CD4-positive, alpha-beta T cell (primary cell): ENCODE measurements at regions not wholly inside any gene's neighbourhood (a gene's known extent, or its start where the extent isn't known, plus 50 kb on each side); places are given as distances from the start of the nearest gene placed in this dataset.

Experiments used
- ATAC-seq: fragments of 200-7000 bp; cut with Tn5 transposase; one replicate; pipeline ENCODE4 v1.10.0; 2022; ENCODE audit warnings: mild to moderate bottlenecking; ENCODE audit not compliant: poor library complexity
- CTCF ChIA-PET: fragments of 350-600 bp; sonication (Branson Sonifier 250); formaldehyde crosslinking; loops from one replicate; lab custom pipeline; 2021; ENCODE audit warnings: antibody characterized with exemption, inconsistent platforms; lab: Charles Lee
- POLR2A ChIA-PET: fragments of 350-600 bp; sonication (Branson Sonifier 250); formaldehyde crosslinking; loops from one replicate; lab custom pipeline; 2021; ENCODE audit warnings: antibody characterized with exemption, inconsistent platforms; lab: Charles Lee
- DNase-seq, 14 experiments: peaks; one replicate each; pipeline ENCODE4 v3.0.0-alpha.2; 2013 to 2020; ENCODE audit warnings: mixed read lengths in 2 of 14
- H3K27ac ChIP-seq, 2 donors: one replicate each; pipeline versions ENCODE4 v1.5.1 to v1.7.0; 2013; ENCODE audit warnings: low read length in 2 of 2, low read depth in 1 of 2, mild to moderate bottlenecking in 1 of 2
- H3K27me3 ChIP-seq, 2 experiments: 1 replicate in 1 of 2; 2 replicates in 1 of 2; pipeline versions ENCODE4 v1.6.1 to v1.7.0; 2013; ENCODE audit warnings: low read length in 2 of 2, control low read depth in 1 of 2, mild to moderate bottlenecking in 1 of 2, moderate library complexity in 1 of 2; ENCODE audit not compliant: insufficient read depth in 2 of 2, control insufficient read depth in 1 of 2
- H3K36me3 ChIP-seq: one replicate; pipeline ENCODE4 v1.6.1; 2013; ENCODE audit warnings: low read length, control low read depth; ENCODE audit not compliant: insufficient read depth
- H3K4me1 ChIP-seq: one replicate; pipeline ENCODE4 v1.6.1; 2013; ENCODE audit warnings: low read length, control low read depth; ENCODE audit not compliant: insufficient read depth
- H3K4me3 ChIP-seq: one replicate; pipeline ENCODE4 v1.5.1; 2013; ENCODE audit warnings: mild to moderate bottlenecking, low read length, moderate library complexity
- H3K9me3 ChIP-seq, 2 experiments: 1 replicate in 1 of 2; 2 replicates in 1 of 2; pipeline versions ENCODE4 v1.6.1 to v1.7.0; 2013; ENCODE audit warnings: low read length in 2 of 2, mild to moderate bottlenecking in 2 of 2, control low read depth in 1 of 2, moderate library complexity in 1 of 2; ENCODE audit not compliant: control insufficient read depth in 1 of 2, insufficient read depth in 1 of 2
- H3K27ac Mint-ChIP-seq: one replicate; pipeline ENCODE4 v1.8.0; 2020; ENCODE audit warnings: mixed read lengths
- H3K27me3 Mint-ChIP-seq: one replicate; pipeline ENCODE4 v1.8.0; 2021; ENCODE audit warnings: mixed read lengths
- H3K36me3 Mint-ChIP-seq: one replicate; pipeline ENCODE4 v1.8.0; 2021; ENCODE audit warnings: low read depth, mixed read lengths
- H3K4me1 Mint-ChIP-seq: one replicate; pipeline ENCODE4 v1.8.0; 2021; ENCODE audit warnings: low read depth, mixed read lengths
- H3K4me3 Mint-ChIP-seq: one replicate; pipeline ENCODE4 v1.8.0; 2020; ENCODE audit warnings: mild to moderate bottlenecking, mixed read lengths
- H3K9me3 Mint-ChIP-seq: one replicate; pipeline ENCODE4 v1.8.0; 2020; ENCODE audit warnings: mixed read lengths
- intact Hi-C, 2 experiments: fragments of 100-400 bp; cut with DNase I in 1 of 2; cut with micrococcal nuclease in 1 of 2; formaldehyde crosslinking; loops; one replicate each; pipeline versions ENCODE4 v1.15.1 to v1.9.0; 2023 to 2025; cut with DNase I, micrococcal nuclease
- TF ChIP-seq, protein P1 (sequence below): fragments of 200-600 bp; IDR thresholded peaks from one replicate; pipeline ENCODE4 v1.8.0; 2022; ENCODE audit warnings: antibody characterized with exemption, mild to moderate bottlenecking

DNA sequence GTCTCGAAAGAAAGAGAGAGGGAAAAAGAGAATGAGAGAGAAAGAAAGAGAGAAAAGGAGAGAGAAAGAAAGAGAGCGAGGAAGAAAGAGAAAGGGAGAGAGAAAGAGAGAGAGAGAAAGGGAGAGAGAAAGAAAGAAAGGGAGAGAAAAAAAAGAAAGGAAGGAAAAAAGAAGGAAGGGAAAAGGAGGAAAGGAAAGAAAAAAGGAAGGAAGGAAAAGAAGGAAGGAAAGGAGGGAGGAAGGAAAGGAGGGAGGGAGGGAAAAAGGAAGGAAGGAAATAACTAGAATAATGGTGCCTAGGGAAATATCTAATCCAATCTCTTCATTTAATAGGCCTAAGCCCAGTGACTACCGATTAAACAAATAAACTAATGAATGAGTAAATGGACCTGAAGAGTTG lies 85.4 kb upstream of the LYZL1 start:
- H3K9me3 ChIP-seq = no peaks in the 10 kb centered on the region
- POLR2A ChIA-PET = no interaction called here
- Mint-ChIP-seq H3K27ac (no peak overlapping the region), H3K9me3 (no peaks in the 10 kb centered on the region), H3K36me3 (no peaks in the 10 kb centered on the region), H3K4me1 (no peaks in the 10 kb centered on the region), H3K27me3 (peaks cover 34% of the 10 kb centered on the region), H3K4me3 (no peak overlapping the region)
- TF ChIP-seq, protein P1, sequence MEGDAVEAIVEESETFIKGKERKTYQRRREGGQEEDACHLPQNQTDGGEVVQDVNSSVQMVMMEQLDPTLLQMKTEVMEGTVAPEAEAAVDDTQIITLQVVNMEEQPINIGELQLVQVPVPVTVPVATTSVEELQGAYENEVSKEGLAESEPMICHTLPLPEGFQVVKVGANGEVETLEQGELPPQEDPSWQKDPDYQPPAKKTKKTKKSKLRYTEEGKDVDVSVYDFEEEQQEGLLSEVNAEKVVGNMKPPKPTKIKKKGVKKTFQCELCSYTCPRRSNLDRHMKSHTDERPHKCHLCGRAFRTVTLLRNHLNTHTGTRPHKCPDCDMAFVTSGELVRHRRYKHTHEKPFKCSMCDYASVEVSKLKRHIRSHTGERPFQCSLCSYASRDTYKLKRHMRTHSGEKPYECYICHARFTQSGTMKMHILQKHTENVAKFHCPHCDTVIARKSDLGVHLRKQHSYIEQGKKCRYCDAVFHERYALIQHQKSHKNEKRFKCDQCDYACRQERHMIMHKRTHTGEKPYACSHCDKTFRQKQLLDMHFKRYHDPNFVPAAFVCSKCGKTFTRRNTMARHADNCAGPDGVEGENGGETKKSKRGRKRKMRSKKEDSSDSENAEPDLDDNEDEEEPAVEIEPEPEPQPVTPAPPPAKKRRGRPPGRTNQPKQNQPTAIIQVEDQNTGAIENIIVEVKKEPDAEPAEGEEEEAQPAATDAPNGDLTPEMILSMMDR = no peak
- no peak overlapping the region for H3K27ac ChIP-seq
- intact Hi-C loops = no loop called here
- no peak for ATAC-seq
- H3K36me3 ChIP-seq = no peaks in the 10 kb centered on the region
- H3K27me3 ChIP-seq = peaks cover 0 to 4% of the 10 kb centered on the region in 2 experiments
- H3K4me1 ChIP-seq = no peaks in the 10 kb centered on the region
- no peak overlapping the region for H3K4me3 ChIP-seq
- no peak for DNase-seq
- CTCF ChIA-PET = no interaction called here

DNA sequence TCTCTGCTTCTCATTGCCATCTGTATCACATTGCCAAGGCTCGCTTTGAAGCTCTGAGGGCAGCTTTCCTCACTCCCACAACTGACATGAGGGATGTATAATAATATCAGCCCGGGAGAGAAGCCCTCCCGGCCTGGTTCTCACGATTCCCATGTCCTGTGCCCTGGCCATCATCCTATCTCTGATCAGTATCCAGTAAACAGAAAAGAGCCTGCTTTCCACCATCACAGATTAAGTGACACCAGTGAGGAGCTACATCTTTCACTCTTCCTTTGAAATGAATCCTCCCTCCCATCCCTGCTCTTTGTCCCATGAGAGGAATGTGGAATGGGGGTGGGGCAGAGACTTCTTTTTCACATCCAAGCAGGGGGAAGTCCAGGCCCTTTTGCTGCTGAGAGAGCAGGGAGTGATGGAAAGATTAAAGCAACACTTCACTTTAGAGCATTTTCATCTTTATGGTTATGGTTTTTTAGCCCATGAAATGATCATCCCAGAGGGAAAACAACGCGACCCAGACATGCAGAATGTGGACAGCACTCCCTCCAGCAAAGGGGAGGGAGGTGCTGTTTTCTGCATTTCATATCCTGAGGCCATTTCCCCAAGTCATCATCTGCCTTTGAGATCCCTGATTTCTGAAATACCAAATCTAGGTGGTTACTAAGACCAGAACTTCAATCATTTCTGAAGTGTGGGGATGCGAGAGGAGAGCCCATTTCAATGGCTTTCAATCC lies 84.6 kb upstream of the LYZL1 start:
- ChIA-PET POLR2A (no interaction called here), CTCF (no interaction called here)
- no peak overlapping the region for H3K27ac ChIP-seq
- no peaks in the 10 kb centered on the region for H3K36me3 ChIP-seq
- no peak overlapping the region for H3K4me3 ChIP-seq
- no peaks in the 10 kb centered on the region for H3K4me1 ChIP-seq
- no peak for ATAC-seq
- H3K27ac Mint-ChIP-seq = no peak overlapping the region
- TF ChIP-seq, protein P1 = no peak
- no peaks in the 10 kb centered on the region for H3K9me3 Mint-ChIP-seq
- no peak overlapping the region for H3K4me3 Mint-ChIP-seq
- intact Hi-C loops = no loop called here
- H3K9me3 ChIP-seq = no peaks in the 10 kb centered on the region
- peaks cover 0 to 4% of the 10 kb centered on the region in 2 experiments for H3K27me3 ChIP-seq
- H3K4me1 Mint-ChIP-seq = no peaks in the 10 kb centered on the region
- H3K27me3 Mint-ChIP-seq = peaks cover 34% of the 10 kb centered on the region
- DNase-seq = no peak
- no peaks in the 10 kb centered on the region for H3K36me3 Mint-ChIP-seq

DNA sequence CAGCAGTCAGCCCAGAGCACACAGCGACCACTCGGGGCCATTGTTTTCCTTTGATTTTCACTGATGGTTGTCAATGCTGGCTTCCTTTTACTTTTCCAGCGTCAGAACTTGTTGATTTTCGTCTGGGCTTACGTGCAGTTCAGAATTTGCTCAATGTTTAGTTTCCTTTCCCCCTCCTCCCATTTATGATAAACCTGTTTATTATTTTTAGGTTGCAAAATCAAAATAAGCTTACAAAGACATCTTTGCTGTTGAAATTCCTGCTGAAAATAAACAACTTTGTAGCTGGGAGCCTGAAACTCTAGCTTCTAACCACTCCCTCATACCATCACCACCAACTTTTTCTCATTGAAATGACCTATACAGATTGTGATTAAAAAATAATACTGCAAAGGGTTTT lies 83.1 kb upstream of the LYZL1 start:
- DNase-seq (no peak), ATAC-seq (no peak)
- no peak overlapping the region for H3K27ac Mint-ChIP-seq
- POLR2A ChIA-PET = no interaction called here
- H3K4me3 ChIP-seq = no peak overlapping the region
- H3K27me3 ChIP-seq = peaks cover 0 to 4% of the 10 kb centered on the region in 2 experiments
- intact Hi-C loops = no loop called here
- H3K4me3 Mint-ChIP-seq = no peak overlapping the region
- H3K9me3 ChIP-seq = no peaks in the 10 kb centered on the region
- H3K27ac ChIP-seq = no peak overlapping the region
- H3K9me3 Mint-ChIP-seq = peaks cover 6% of the 10 kb centered on the region
- TF ChIP-seq, protein P1 = no peak
- no peaks in the 10 kb centered on the region for H3K36me3 ChIP-seq
- peaks cover 31% of the 10 kb centered on the region for H3K27me3 Mint-ChIP-seq
- H3K4me1 Mint-ChIP-seq = no peaks in the 10 kb centered on the region
- CTCF ChIA-PET = no interaction called here
- no peaks in the 10 kb centered on the region for H3K4me1 ChIP-seq
- no peaks in the 10 kb centered on the region for H3K36me3 Mint-ChIP-seq
